Globus pallidus (tissue), 1 donor: ENCODE measurements at regions not wholly inside any gene's neighbourhood (a gene's known extent, or its start where the extent isn't known, plus 50 kb on each side); places are given as distances from the start of the nearest gene placed in this dataset.

Experiments
- DNase-seq: peaks from one replicate; pipeline ENCODE4 v3.0.0-alpha.2; 2015; ENCODE audit warnings: low spot score

GRCh38 chr3:147757866-147758265 is 348.7 kb downstream of the ZIC1 start:
- no peak for DNase-seq

- no peak for DNase-seq
Measured at GRCh38 chr3:147758771-147759170, 349.6 kb downstream of the ZIC1 start.

- DNase-seq, result no peak
Measured at GRCh38 chr3:147760085-147760484, 350.9 kb downstream of the ZIC1 start.

- DNase-seq, result no peak
Measured at GRCh38 chr3:147760941-147761340, 351.8 kb downstream of the ZIC1 start.

GRCh38 chr3:147773116-147773630 is 364.0 kb downstream of the ZIC1 start:
- no peak for DNase-seq

GRCh38 chr3:147775411-147775810 is 366.2 kb downstream of the ZIC1 start:
- DNase-seq, result no peak

DNA sequence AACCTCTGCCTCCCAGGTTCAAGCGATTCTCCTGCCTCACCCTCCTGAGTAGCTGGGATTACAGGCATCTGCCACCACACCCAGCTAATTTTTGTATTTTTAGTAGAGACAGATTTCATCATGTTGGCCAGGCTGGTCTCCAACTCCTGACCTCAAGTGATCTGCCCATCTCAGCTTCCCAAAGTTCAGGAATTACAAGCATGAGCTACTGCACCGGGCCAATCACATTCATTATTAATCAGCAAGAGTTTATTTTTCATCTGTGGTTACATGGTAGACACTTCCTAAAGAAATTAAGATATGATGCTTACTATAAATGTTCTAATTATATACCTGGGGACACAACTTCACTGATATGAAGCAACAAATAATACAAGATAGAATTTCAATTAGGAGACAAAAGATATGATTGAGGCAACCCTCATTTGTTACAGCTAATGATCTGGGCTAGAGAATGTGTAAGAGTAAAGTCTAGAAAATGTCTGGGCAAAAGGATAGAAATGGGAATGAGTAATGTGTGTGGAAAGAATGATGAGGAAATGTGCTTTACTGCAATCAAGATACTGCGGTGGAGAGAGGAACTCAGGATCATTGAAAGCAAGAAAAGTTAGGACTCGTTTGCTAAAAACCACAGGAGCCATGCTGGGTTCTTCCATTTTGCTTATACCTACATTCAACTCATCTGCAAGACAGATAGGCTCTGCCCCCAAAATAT is 366.8 kb downstream of the ZIC1 start:
- no peak for DNase-seq

GRCh38 chr3:147793841-147794240 is 384.7 kb downstream of the ZIC1 start:
- DNase-seq, result no peak

DNA sequence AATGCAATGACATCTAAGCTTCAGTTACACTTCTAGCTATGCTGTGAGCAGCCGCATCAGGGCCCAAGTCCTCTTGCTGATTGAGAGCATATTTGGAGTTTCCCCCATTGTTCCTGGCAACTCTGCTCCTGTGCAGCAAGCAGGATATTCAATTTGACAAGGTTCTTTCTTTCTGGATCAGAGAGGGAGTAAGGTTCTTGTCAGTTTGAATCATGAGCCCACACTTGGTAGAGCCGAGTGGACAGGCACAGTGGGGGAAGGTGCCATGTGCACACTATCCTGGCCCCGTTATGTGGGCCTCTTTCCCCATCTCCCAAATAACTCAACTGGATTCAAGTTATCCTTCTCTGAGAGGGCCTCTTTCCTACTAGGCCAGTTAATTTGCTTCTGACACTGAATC is 385.4 kb downstream of the ZIC1 start:
- no peak for DNase-seq

GRCh38 chr3:147795418-147795817 is 386.3 kb downstream of the ZIC1 start:
- no peak for DNase-seq

DNA sequence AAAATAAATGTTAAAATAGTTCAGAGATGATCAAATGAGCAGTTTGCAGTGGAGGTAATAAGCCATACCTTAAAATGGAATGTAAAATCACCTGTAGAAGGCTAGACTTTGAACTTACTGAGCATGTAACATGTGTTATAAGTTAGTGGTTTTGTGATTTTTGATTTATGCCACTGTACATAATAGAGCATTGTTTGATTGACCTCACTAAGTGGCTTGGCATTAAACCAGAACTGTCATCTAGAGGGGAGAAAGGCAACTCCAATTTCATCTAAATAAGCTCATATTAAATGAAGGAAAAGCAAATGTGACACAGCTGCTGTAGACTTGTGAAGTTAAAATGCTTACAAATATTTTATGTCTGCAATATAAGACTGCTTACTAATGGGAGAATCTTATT is 387.9 kb downstream of the ZIC1 start:
- peak; percentile 27 for DNase-seq

DNA sequence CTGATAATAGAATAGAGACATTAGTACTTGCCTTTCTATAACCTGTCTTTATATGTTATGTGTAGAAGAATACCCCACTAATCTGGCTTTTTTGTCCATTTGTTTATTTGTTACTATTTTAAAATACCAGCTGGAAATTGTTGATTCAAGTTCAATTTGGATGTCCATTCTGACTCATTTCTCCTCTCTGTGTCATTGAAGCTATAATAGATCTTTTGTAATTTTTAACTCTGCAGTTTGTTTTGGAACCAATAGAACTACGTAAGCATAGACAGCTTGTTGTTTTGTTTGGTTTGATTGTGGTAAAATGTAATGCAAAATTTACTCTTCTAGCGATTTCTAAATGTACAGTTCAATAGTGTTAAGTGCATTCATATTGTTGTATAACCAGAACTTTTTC is 390.4 kb downstream of the ZIC1 start:
- DNase-seq, result peak; percentile 33

DNA sequence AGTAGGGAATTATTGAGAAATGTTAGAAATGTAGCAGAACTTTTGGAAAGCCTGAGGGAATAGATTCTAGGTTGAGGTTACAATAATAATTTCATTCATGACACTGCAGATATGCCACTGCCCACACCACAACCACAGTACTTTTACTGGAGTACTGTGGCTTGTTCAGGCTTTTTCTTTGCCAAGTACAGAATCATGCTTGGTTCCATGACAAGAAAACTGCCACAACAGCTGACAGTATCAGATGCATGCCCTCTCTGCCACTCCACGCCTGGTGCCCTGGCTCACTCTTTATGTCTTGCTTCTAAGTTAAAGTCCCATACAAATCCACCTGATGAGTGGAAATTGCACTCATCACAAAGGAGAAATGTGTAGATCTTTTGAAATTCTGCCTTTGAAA is 398.6 kb downstream of the ZIC1 start:
- DNase-seq, result no peak

GRCh38 chr3:147809206-147809605 is 400.0 kb downstream of the ZIC1 start:
- DNase-seq, result no peak

DNA sequence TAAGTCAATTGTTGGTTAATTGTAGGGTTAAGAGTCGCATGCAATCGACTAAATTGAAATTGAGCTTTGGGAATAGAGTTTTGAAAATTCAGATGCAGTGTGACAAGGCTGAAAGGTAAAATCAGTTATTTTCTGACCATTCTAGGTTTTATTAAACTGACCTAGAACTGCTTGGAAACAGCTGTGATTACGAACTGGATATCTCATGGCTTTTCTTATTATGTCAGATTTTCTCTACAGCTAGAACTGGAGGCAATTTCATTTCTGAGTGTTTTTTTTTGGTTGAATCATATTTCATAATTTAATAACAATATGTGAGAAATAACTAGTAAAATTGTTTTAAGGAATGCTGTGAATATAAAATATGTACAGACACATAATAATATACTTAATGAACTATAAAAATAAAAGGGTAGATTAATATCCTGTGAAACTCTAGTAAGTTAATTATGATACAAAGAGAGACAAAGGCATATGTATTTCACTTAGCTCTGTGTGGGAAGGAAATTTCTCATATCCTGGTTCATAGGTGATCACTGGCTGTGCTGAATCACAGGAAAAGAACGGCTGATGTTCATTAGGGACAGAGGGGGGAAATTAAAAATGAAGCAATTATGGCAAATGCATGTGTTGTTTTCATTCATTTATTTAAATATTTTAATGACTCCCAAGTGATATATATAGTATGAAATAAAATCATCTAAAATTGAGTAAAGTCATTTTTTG is 403.2 kb downstream of the ZIC1 start:
- no peak for DNase-seq

DNA sequence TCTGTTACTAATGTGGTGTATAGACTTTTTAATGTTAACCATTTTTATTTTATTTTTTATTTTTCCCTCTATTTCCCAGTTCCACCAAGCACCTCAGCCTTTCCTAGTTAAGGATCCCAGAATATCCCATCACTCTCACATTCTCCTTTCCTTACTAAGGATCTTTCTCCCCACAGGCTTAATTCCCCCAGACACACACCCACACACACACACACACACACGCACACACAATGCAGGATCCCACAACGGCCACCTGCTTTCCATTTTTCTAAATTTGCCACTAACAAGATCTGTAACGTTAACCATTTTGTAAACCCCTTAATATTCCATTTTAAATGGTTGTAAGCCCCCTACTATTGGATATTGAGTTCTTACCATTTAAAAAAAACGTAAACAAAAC is 404.1 kb downstream of the ZIC1 start:
- DNase-seq, result no peak

DNA sequence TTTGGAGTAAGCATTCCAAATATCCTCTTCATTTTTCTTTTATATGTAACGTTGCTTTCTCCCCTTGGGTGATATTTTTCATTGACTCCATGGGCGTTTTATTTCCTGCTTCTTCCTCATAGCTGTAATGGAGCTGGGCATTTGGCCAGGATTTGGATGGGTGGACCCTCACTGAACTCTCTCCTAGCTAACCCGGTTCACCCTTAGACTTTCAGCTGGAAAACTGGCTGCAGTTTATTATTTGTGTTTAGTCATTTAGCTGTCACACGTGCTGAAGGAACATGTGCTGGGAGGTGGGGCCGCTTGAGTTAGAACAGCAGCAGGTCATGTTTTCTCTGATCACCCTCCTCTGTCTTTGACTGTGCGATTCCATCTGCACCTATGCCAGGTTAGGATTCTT is 407.6 kb downstream of the ZIC1 start:
- DNase-seq, result no peak

- no peak for DNase-seq
Measured at GRCh38 chr3:147832611-147833010, 423.4 kb downstream of the ZIC1 start.

- no peak for DNase-seq
Measured at GRCh38 chr3:147836330-147836729, 427.2 kb downstream of the ZIC1 start.

DNA sequence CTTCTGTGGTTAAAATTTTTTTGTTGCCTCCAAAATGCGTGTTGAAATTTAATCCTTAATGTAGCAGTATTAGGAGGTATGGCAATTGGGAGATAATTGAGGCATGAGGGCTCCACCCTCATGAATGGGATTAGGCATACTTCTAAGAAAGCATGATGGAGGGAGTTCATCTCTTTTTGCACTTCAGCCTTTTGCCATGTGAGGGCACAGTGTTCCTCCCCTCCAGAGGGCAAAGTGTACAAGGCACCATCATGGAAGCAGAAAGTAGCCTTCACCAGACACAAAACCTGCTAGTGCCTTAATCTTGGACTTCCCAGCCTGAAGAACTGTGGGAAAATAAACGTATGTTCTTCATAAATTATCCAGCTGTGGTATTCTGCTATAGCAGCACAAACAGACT is 429.5 kb downstream of the ZIC1 start:
- DNase-seq, result no peak

DNA sequence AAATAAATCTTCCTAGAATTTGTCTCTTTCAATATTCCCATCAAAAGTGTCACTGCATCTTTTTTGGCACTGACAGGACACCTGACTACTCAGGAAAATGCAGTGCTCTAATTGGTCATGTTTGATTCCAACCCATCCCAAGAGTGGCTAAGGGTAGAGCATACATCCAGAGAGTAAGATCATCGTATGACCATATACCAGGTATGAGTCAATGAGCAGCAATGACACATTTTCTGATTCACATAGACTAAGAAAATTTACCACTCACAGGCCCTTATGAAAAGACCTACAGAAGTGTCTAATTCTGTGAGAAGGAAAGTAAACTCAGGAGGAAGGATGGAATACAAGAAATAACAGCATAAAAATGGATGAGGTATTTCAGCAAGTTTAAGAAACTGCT is 434.2 kb downstream of the ZIC1 start:
- no peak for DNase-seq

- DNase-seq, result no peak
Measured at GRCh38 chr3:147846293-147846692, 437.1 kb downstream of the ZIC1 start.

GRCh38 chr3:147846854-147847478 is 437.8 kb downstream of the ZIC1 start:
- no peak for DNase-seq
